ENCODE measurements at regions not wholly inside any gene's neighbourhood (a gene's known extent, or its start where the extent isn't known, plus 50 kb on each side); places are given as distances from the start of the nearest gene placed in this dataset.

DNA sequence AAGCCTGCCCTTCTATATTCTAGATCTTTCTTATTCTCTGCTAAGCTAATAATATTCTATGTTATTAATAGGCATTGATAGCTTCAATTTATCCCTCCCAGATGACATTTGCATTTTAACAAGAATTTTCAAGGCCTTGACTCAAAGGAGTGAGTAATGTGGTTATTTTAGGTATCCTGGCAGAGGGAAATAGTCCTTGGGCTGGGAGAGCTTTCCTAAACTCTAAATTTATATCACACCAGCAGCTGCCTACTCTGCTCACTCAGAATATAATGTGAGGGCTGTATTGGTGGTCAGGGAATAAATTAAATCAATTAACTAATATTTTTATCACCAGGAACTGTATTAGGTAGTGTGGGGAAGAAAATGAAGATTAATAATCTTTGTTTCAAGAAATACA is 74.8 kb upstream of the ADAM23 start:
- no peak for DNase-seq

DNA sequence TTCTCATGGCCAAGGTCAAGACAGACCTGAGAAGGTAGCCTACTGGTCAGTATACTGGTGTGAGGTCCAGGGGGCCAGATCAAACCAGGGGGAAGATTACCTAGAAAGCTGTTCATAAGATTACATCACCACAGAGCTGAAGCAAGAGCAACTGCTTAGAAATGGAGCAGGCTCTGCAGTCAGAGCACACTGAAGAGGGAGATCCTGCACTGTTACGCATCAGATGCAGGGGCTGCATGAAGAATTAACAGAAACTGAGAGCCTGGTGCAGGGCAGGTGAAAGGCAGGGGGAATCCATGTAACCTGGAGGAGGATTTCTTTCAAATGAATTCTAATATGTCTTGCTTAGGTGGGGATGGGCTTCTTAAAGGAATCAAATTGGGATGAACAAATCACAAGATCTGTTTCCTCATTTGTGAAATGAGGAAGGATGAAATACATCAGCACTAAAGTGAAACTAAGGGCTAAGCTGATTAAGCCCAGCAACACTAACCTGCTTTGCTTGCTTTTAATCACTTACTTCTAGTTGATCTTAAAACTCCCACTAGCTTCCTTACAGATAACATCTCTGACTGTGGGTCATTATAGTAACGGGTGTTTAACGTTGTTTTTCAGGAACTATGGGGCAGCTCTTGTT is 74.3 kb upstream of the ADAM23 start:
- DNase-seq, result no peak

GRCh38 chr2:206375956-206376355 is 67.4 kb upstream of the ADAM23 start:
- DNase-seq, result no peak

- no peak for DNase-seq
Observed at GRCh38 chr2:206378835-206379234, 64.5 kb upstream of the ADAM23 start.

GRCh38 chr2:206379266-206379665 is 64.1 kb upstream of the ADAM23 start:
- no peak for DNase-seq

GRCh38 chr2:206379886-206380285 is 63.4 kb upstream of the ADAM23 start:
- DNase-seq, result no peak

GRCh38 chr2:206381881-206382280 is 61.5 kb upstream of the ADAM23 start:
- DNase-seq, result no peak

GRCh38 chr2:206383669-206384068 is 59.7 kb upstream of the ADAM23 start:
- DNase-seq, result no peak

- no peak for DNase-seq
Observed at GRCh38 chr2:206387808-206388207, 55.5 kb upstream of the ADAM23 start.

DNA sequence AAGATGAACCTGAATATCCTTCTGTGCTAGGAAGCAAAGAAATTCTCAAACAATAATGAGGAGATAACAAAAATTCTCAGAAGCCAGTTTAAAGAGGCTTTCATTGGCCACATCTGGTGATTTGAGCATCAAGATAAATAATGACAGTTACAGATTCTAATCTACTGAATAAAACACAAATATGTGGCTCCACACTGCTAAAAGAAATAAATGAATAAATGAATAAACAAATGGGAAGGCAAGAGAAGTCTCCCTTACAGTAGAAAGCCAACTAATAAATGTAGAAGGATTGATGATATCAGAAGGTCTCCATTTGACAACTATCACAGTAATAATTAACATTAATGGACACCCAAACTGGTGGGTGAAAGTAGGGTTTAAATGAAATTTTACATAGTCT is 54.6 kb upstream of the ADAM23 start:
- DNase-seq, result no peak

- no peak for DNase-seq
Observed at GRCh38 chr2:206389164-206389563, 54.2 kb upstream of the ADAM23 start.

DNA sequence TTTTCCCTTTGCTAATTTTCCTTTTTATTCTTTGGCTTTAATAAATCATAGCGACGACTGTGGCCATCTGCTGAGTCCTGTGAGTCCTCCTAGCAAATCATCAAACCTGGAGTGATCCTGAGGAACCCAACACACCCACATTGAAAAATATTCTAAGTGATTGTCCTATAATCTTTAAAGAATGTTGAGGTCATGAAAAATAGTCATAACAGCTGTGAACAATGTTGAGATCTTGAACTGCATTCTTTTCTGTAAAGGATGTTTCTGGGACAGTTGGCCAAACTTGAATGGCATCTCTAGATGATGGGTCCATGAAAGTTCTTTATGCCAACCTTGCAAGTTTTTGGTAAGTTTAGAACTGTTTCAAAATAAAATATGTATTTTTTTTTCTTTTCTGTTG is 53.2 kb upstream of the ADAM23 start:
- DNase-seq, result no peak

DNA sequence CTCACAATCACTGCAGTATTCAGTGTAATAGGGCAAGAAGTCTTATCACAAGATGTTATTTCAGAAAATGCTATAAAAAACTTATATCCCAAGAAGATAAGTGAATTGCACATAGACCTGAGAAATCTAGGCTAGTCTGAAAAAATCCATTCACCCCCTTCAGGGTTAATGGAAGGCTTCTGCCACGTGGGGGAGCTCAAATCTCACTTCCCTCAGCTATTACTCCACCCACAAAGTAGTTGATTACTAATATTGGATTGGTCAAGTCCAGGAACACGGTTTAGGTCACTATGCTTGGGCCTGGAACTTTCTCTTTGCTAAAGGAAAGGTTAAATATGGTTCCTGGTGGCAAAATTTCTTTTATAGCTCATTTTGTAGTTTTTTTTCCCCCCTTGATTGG is 51.2 kb upstream of the ADAM23 start:
- DNase-seq, result peak; percentile 3 to 69

Data from NCI-H446 (cell line).